GM12878 (cell line): ENCODE measurements at regions not wholly inside any gene's neighbourhood (a gene's known extent, or its start where the extent isn't known, plus 50 kb on each side); places are given as distances from the start of the nearest gene placed in this dataset.

Experiments
- ATAC-seq: fragments of 200-7000 bp; cut with Tn5 transposase; 3 replicates; pipeline ENCODE4 v1.9.1; 2020; ENCODE audit warnings: mild to moderate bottlenecking, moderate library complexity
- BruUV-seq: library from RNA; stranded (reverse); fragments of 400-500 nt; replicated peaks from 2 replicates; lab custom pipeline; 2021; lab: Mats Ljungman, UMichigan
- CTCF ChIA-PET: fragments of 300-600 bp; sonication (Branson Sonifier 250); formaldehyde crosslinking; extraction: SDS; loops from one replicate; lab custom pipeline; 2021; ENCODE audit warnings: inconsistent platforms; lab: Yijun Ruan, JAX
- POLR2A ChIA-PET: fragments of 350-600 bp; formaldehyde crosslinking; extraction: SDS; loops from one replicate; lab custom pipeline; 2021; ENCODE audit warnings: inconsistent platforms; lab: Charles Lee
- RAD21 ChIA-PET: fragments of 300-600 bp; sonication (Branson Sonifier 250); formaldehyde crosslinking; loops from one replicate; lab custom pipeline; 2023; ENCODE audit warnings: antibody characterized with exemption; ENCODE audit not compliant: unreplicated experiment; lab: Charles Lee
- SMC1A ChIA-PET: fragments of 300-600 bp; sonication (Branson Sonifier 250); formaldehyde crosslinking; loops from one replicate; lab custom pipeline; 2023; ENCODE audit not compliant: unreplicated experiment, uncharacterized antibody; lab: Charles Lee
- DNase-seq: peaks from one replicate; pipeline ENCODE4 v3.0.0-alpha.2; 2011; ENCODE audit warnings: low read depth, low spot score
- FAIRE-seq: peaks from 3 replicates; lab custom pipeline; 2011; peaks lifted over from hg19 to GRCh38; lab: Jason Lieb, UNC
- H2AFZ ChIP-seq: 2 replicates; pipeline ENCODE4 v1.6.0; 2011; ENCODE audit warnings: low read depth, low read length, control low read depth; ENCODE audit not compliant: control insufficient read depth
- H3K27ac ChIP-seq: 2 replicates; pipeline ENCODE4 v1.5.1; 2011; ENCODE audit warnings: control low read depth; ENCODE audit not compliant: control insufficient read depth, insufficient read depth
- H3K27me3 ChIP-seq, 2 experiments: replicated peaks in 1 of 2; 2 replicates each; pipeline versions ENCODE4 v1.6.0 to v1.6.1; 2011; ENCODE audit warnings: low read length in 1 of 2; ENCODE audit not compliant: control insufficient read depth in 2 of 2, insufficient read depth in 2 of 2
- H3K36me3 ChIP-seq, 2 experiments: 2 replicates each; pipeline ENCODE4 v1.5.1; 2011; ENCODE audit warnings: low read length in 1 of 2; ENCODE audit not compliant: control insufficient read depth in 2 of 2, insufficient read depth in 2 of 2
- H3K4me1 ChIP-seq: 2 replicates; pipeline ENCODE4 v1.6.1; 2011; ENCODE audit warnings: mild to moderate bottlenecking, low read length, moderate library complexity, mixed read lengths; ENCODE audit not compliant: control insufficient read depth, insufficient read depth
- H3K4me2 ChIP-seq: 2 replicates; pipeline ENCODE4 v1.6.0; 2011; ENCODE audit warnings: control low read depth; ENCODE audit not compliant: control insufficient read depth, insufficient read depth
- H3K4me3 ChIP-seq: fragments of 200-600 bp; sonication (generic); 2 replicates; pipeline ENCODE4 v1.5.1; 2016
- H3K79me2 ChIP-seq: 2 replicates; pipeline ENCODE4 v1.6.0; 2011; ENCODE audit warnings: low read length; ENCODE audit not compliant: control insufficient read depth, insufficient read depth
- H3K9ac ChIP-seq: 2 replicates; pipeline ENCODE4 v1.8.0; 2011; ENCODE audit warnings: low read length, control low read depth, mixed read lengths; ENCODE audit not compliant: control insufficient read depth, insufficient read depth
- H3K9me3 ChIP-seq: replicated peaks from 3 replicates; pipeline ENCODE4 v1.5.1; 2011; ENCODE audit warnings: mild to moderate bottlenecking, low read length; ENCODE audit not compliant: control insufficient read depth, insufficient read depth
- H4K20me1 ChIP-seq: 2 replicates; pipeline ENCODE4 v1.6.0; 2011; ENCODE audit not compliant: control insufficient read depth, insufficient read depth
- BCL11A ChIP-seq: IDR thresholded peaks from 2 replicates; pipeline ENCODE4 v1.6.1; 2011; ENCODE audit warnings: low read depth, low read length
- CBX3 ChIP-seq: fragments of 200-600 bp; sonication (generic); IDR thresholded peaks from 2 replicates; pipeline ENCODE4 v1.6.1; 2016; ENCODE audit warnings: low read depth, borderline replicate concordance
- CHD2 ChIP-seq: IDR thresholded peaks from 2 replicates; pipeline ENCODE4 v1.6.1; 2011; ENCODE audit warnings: low read depth, low read length, improper control_type of control experiment, borderline replicate concordance
- DPF2 ChIP-seq: fragments of 450-650 bp; IDR thresholded peaks from 2 replicates; pipeline ENCODE4 v1.6.1; 2017; ENCODE audit warnings: mild to moderate bottlenecking
- JUNB ChIP-seq: IDR thresholded peaks from 2 replicates; pipeline ENCODE4 v1.6.1; 2016; ENCODE audit warnings: antibody characterized with exemption, mild to moderate bottlenecking
- MEF2B ChIP-seq: fragments of 450-650 bp; IDR thresholded peaks from 2 replicates; pipeline ENCODE4 v1.6.1; 2018; ENCODE audit warnings: mild to moderate bottlenecking, moderate library complexity; ENCODE audit not compliant: partially characterized antibody, poor library complexity, severe bottlenecking
- NFIC ChIP-seq: IDR thresholded peaks from 2 replicates; pipeline ENCODE4 v1.6.1; 2012; ENCODE audit warnings: low read depth, mild to moderate bottlenecking, inconsistent platforms, low read length, moderate library complexity
- NFYA ChIP-seq: IDR thresholded peaks from 2 replicates; pipeline ENCODE4 v1.6.1; 2011; ENCODE audit warnings: low read depth, mild to moderate bottlenecking, low read length, improper control_type of control experiment, borderline replicate concordance
- POLR2A ChIP-seq: IDR thresholded peaks from 2 replicates; pipeline ENCODE4 v1.6.1; 2011; ENCODE audit warnings: low read depth, mild to moderate bottlenecking, low read length
- SMAD5 ChIP-seq: IDR thresholded peaks from 2 replicates; pipeline ENCODE4 v1.6.1; 2016; ENCODE audit warnings: antibody characterized with exemption, low read depth
- SMARCA5 ChIP-seq: fragments of 450-650 bp; IDR thresholded peaks from 2 replicates; pipeline ENCODE4 v1.6.1; 2017; ENCODE audit warnings: mild to moderate bottlenecking
- SPI1 ChIP-seq: IDR thresholded peaks from 2 replicates; pipeline ENCODE4 v1.6.1; 2011; ENCODE audit warnings: low read depth, mild to moderate bottlenecking, low read length, moderate library complexity, borderline replicate concordance; ENCODE audit not compliant: insufficient read depth
- SREBF2 ChIP-seq: IDR thresholded peaks from 2 replicates; pipeline ENCODE4 v1.6.1; 2012; ENCODE audit warnings: mild to moderate bottlenecking, low read length
- TARDBP ChIP-seq: IDR thresholded peaks from 2 replicates; pipeline ENCODE4 v1.6.1; 2016; ENCODE audit warnings: borderline replicate concordance
- TBL1XR1 ChIP-seq: IDR thresholded peaks from 2 replicates; pipeline ENCODE4 v1.6.1; 2012; ENCODE audit warnings: low read depth, low read length, improper control_type of control experiment
- in situ Hi-C: fragments of 300-500 bp; cut with MboI; formaldehyde crosslinking; loops from 9 replicates; pipeline ENCODE4 v1.14.3; 2018; ENCODE audit warnings: mixed read lengths
- intact Hi-C: fragments of 100-400 bp; cut with micrococcal nuclease; formaldehyde crosslinking; loops from one replicate; pipeline ENCODE4 v1.14.2; 2022; ENCODE audit not compliant: unreplicated experiment
- TF ChIP-seq, protein P1 (sequence below): IDR thresholded peaks from 2 replicates; pipeline ENCODE4 v1.6.1; 2011; ENCODE audit warnings: low read depth, mild to moderate bottlenecking, low read length, moderate library complexity, borderline replicate concordance; ENCODE audit errors: extremely low read depth
- TF ChIP-seq, protein P2 (sequence below): fragments of 450-650 bp; IDR thresholded peaks from 2 replicates; pipeline ENCODE4 v1.6.1; 2014; ENCODE audit warnings: mild to moderate bottlenecking
- TF ChIP-seq, protein P3 (sequence below): fragments of 450-650 bp; IDR thresholded peaks from 2 replicates; pipeline ENCODE4 v1.6.1; 2018; ENCODE audit warnings: mild to moderate bottlenecking, low read depth, moderate library complexity; ENCODE audit not compliant: partially characterized antibody

DNA sequence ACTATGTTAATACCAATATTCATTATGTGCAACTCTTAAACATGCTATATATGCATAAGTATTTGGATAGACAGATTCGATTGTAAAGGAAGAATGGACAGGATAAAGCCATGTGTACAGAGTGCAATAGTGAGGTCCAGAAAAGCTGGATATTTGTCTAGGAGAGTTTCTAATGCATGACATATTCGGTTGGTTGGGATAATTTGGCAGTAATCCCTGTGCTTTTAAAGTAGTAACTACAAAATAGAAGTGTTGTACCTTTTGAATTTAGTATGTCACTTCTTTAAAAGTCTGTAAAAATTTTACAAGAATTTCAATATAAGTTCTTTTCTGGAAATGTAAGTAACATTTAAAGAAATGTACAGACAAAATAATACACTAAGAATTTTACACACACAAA is 774.5 kb downstream of the USP25 start (continued):
- TF ChIP-seq NFIC: no peak

DNA sequence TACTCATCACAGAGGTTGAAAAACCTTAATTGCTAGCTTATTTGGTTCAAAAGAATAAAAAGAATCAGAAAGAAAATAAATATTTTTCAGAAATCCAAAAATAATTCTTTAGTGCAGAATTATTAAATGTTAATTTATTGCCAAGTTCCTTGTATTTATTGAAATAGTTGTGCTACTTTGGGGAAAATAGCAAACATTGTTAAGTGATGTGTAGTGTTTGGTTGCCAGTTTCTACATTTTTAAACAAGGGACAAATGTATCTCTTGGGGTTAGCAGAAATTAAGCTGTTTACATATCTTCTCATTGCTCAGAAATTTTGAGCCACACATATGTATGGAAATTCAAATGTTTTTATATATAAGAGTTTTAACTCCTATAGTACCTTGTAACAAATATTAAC is 775.0 kb downstream of the USP25 start:
- no peak for FAIRE-seq

More for the DNA sequence above, 775.0 kb downstream of the USP25 start:
- intact Hi-C loops: no loop called here
- ChIA-PET RAD21 (no interaction called here), CTCF (interaction anchor here (0.6 kb wide), 1 partner anchor 13 kb away, joined by 3 read pairs; no protein-coding TSS in a partner anchor), POLR2A (no interaction called here), SMC1A (no interaction called here)
- no peak overlapping the region for H3K27ac ChIP-seq
- no peaks in the 10 kb centered on the region for H3K27me3 ChIP-seq
- no peak overlapping the region for H3K4me3 ChIP-seq
- no peak overlapping the region for H3K9ac ChIP-seq
- H3K79me2 ChIP-seq: no peaks in the 10 kb centered on the region
- no peaks in the 10 kb centered on the region for H4K20me1 ChIP-seq
- H3K36me3 ChIP-seq: no peaks in the 10 kb centered on the region
- H3K4me1 ChIP-seq: no peaks in the 10 kb centered on the region
- no TSS peak for BruUV-seq
- in situ Hi-C loops: no loop called here
- no peak overlapping the region for H2AFZ ChIP-seq
- TF ChIP-seq CBX3: no peak
- TF ChIP-seq BCL11A: no peak
- no peak for TF ChIP-seq TARDBP
- TF ChIP-seq TBL1XR1: no peak
- TF ChIP-seq NFYA: no peak
- no peak for TF ChIP-seq SMAD5
- no peak for TF ChIP-seq POLR2A
- TF ChIP-seq, protein P1, sequence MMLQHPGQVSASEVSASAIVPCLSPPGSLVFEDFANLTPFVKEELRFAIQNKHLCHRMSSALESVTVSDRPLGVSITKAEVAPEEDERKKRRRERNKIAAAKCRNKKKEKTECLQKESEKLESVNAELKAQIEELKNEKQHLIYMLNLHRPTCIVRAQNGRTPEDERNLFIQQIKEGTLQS: no peak
- no peak for TF ChIP-seq CHD2
- no peak for TF ChIP-seq SREBF2
- TF ChIP-seq DPF2: no peak
- no peak for TF ChIP-seq SPI1
- TF ChIP-seq, protein P2, sequence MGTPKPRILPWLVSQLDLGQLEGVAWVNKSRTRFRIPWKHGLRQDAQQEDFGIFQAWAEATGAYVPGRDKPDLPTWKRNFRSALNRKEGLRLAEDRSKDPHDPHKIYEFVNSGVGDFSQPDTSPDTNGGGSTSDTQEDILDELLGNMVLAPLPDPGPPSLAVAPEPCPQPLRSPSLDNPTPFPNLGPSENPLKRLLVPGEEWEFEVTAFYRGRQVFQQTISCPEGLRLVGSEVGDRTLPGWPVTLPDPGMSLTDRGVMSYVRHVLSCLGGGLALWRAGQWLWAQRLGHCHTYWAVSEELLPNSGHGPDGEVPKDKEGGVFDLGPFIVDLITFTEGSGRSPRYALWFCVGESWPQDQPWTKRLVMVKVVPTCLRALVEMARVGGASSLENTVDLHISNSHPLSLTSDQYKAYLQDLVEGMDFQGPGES: no peak
- TF ChIP-seq MEF2B: no peak
- TF ChIP-seq SMARCA5: no peak
- no peak for TF ChIP-seq JUNB
- TF ChIP-seq, protein P3, sequence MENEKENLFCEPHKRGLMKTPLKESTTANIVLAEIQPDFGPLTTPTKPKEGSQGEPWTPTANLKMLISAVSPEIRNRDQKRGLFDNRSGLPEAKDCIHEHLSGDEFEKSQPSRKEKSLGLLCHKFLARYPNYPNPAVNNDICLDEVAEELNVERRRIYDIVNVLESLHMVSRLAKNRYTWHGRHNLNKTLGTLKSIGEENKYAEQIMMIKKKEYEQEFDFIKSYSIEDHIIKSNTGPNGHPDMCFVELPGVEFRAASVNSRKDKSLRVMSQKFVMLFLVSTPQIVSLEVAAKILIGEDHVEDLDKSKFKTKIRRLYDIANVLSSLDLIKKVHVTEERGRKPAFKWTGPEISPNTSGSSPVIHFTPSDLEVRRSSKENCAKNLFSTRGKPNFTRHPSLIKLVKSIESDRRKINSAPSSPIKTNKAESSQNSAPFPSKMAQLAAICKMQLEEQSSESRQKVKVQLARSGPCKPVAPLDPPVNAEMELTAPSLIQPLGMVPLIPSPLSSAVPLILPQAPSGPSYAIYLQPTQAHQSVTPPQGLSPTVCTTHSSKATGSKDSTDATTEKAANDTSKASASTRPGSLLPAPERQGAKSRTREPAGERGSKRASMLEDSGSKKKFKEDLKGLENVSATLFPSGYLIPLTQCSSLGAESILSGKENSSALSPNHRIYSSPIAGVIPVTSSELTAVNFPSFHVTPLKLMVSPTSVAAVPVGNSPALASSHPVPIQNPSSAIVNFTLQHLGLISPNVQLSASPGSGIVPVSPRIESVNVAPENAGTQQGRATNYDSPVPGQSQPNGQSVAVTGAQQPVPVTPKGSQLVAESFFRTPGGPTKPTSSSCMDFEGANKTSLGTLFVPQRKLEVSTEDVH: no peak
- DNase-seq: no peak
- no peak overlapping the region for H3K4me2 ChIP-seq
- no peak for ATAC-seq
- H3K9me3 ChIP-seq: no peaks in the 10 kb centered on the region
